HG03457 (cell line): ENCODE measurements at regions not wholly inside any gene's neighbourhood (a gene's known extent, or its start where the extent isn't known, plus 50 kb on each side); places are given as distances from the start of the nearest gene placed in this dataset.

Source experiments
- ATAC-seq: cut with Tn5 transposase; IDR thresholded peaks from one replicate; pipeline ENCODE4 v1.9.1; 2021; ENCODE audit warnings: moderate number of reproducible peaks; ENCODE audit not compliant: unreplicated experiment

- ATAC-seq = no peak
Observed at GRCh38 chrX:10047133-10047532, 80.0 kb downstream of the CLDN34 start.

DNA sequence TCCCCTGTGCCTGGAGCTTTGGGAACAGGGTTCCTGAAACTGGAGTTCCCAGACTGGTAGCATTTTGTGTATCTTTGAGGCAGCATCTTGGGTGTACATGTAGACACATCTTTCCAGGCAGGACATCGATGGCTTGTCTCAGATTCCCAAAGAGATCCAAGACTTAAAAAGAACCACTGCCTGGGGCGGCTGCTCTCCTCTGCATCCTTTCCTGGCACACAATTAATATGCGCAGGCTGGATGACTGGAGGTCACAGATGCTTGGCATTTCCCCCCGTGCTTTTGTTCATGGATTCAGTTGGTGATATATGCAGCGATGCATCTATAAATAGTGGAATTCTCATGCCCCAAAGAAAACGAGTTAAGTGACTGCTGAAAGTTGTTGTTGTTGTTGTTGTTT is 80.5 kb downstream of the CLDN34 start:
- no peak for ATAC-seq

- ATAC-seq = no peak
Observed at GRCh38 chrX:10048076-10048475, 80.9 kb downstream of the CLDN34 start.

GRCh38 chrX:10048707-10049106 is 81.5 kb downstream of the CLDN34 start:
- ATAC-seq = no peak

DNA sequence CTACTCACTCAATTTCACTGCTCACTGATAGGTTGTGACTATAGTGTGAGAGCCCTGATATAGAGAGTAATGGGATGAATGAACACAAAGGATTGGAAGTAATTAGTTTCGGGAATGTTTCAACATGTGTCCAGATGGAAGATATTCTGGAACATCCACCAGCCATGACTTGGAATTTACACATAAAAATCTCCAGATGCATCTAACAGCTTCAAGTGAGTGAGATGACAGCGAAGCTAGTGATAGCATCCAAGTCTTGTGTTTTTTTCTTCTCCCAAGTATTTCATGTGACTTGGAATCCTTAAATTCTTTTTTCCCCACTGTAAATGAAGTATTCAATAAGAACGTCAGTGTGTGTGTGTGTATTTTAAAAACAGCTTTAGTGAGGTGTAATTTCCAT is 82.1 kb downstream of the CLDN34 start:
- no peak for ATAC-seq

DNA sequence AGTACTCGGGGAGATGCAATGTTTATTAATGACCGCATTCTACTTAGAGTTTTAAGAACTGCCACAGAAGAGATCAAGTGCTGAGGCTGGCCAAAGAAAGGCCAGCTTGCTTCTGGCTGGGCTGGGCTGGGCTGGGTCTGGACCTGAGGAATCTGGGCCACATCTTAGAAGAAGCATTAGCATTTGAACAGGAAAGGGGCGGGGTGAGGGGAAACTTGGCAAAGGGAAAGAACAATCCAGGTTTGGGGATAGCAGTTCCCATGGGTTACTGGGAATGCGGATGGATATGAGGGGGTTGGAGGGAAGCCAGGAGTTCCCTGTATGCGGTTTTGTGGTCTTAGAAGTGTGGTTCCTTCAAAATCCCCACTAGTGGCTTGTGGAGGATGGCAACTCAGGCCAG is 83.3 kb downstream of the CLDN34 start:
- no peak for ATAC-seq

- no peak for ATAC-seq
Observed at GRCh38 chrX:10051866-10052480, 84.8 kb downstream of the CLDN34 start.

- ATAC-seq = no peak
Observed at GRCh38 chrX:10052906-10053625, 85.9 kb downstream of the CLDN34 start.

DNA sequence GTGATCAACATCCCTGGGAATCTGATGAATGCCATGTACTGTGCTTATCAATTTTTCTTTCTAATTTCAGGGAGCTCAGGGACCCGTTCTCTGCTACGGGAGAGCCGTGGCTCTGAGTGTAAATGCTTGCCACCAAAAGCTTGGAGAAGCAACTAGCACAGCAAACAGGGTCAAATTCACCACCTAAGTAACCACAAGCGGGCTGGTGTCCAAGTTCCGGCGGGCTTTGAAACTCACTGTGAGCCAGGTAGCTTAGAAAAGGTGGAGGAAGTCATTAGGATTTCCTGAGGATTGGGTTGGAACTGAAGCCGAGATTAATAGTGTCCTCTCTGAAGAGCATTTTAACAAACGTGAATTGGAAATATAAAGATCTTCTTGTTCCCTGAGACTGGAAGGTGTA is 87.2 kb downstream of the CLDN34 start:
- ATAC-seq = no peak

GRCh38 chrX:10055430-10055829 is 88.3 kb downstream of the CLDN34 start:
- ATAC-seq = no peak

DNA sequence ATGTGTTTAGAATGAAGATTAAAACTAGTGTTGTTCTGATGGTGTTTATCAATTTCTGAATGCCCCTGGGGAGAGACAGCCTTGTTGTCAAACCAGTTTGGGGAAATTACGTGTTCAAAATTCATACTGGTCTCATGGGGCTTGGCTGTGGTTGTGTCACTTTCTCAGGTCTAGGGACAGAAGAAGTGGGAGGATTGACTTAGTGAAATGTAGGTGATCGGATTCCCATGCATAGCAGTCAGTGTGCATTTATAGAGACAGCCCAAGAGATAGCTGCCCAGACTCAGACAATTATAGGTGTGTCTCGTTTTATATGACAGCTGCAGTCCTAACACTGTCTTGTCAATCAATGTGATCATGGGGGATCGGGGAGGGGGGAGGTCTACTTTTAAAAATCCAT is 94.4 kb upstream of the CLCN4 start:
- ATAC-seq = no peak

GRCh38 chrX:10062980-10063379 is 93.8 kb upstream of the CLCN4 start:
- no peak for ATAC-seq

GRCh38 chrX:10064736-10065135 is 92.0 kb upstream of the CLCN4 start:
- ATAC-seq = no peak

DNA sequence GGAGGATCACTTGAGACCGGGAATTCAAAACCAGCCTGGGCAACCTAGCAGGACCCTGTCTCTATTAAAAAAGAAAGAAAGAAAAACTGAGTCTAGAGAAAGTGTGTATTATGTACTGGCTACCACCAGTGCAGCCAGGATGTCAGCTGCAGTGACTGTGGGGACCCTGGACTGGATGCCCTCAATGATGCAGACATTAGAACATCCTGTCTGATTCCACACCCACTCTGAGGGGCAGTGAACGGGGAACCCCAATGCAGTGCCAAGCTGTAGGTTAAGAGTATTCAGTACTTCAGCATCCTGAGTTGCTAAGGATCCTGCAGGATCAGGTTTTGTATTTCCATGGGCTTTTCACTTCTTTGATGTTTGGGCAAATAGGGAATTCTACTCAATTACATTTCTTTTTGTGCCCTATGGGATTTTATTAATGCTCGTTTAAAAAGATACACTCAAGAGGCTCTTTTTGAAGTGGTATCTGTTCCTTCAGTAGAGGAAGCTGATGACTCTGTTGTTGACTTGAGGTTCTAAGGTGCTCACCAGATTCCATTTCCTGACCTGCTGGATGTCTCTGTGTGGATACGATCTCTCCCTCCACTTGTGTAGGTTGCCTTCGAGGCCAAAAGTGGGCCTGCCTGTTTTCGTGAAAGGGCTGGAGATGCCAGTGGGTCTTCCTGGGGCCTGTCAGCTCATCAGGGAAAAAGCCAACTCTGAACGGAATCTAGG is 85.9 kb upstream of the CLCN4 start:
- no peak for ATAC-seq

DNA sequence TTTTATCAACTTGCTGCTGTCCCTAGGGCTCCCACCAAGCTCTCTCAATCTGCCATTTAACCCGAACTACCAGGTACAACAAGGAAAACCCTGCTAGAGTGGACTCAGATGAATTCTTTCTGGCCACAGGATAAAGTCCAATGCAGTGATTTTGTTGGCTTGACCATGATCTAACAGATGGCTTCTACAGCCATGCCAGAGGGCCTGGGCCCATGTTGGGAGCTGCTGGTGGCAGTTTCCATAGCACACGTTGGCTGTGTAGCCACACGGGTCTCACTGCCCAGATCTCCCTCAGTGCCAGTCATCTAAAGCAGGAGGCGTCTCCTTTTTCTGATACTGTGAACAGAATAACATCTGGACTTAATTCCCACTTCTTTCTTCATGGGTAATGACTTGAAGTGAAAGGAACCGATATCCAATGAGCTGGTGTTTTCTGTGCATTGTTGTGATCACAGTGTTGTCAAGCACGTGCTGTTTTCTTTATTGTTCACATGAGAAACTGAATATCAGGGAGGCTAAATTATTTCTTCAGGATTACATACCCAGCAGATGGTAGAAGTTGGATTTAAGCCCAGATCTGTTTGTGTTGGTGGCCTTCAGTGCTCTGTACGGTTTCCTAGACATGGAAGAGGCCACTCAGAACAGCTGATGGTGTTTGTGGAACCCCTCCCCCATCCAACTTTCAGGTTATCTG is 85.2 kb upstream of the CLCN4 start:
- no peak for ATAC-seq

- no peak for ATAC-seq
Observed at GRCh38 chrX:10072786-10073568, 83.8 kb upstream of the CLCN4 start.

GRCh38 chrX:10073671-10074070 is 83.1 kb upstream of the CLCN4 start:
- no peak for ATAC-seq

DNA sequence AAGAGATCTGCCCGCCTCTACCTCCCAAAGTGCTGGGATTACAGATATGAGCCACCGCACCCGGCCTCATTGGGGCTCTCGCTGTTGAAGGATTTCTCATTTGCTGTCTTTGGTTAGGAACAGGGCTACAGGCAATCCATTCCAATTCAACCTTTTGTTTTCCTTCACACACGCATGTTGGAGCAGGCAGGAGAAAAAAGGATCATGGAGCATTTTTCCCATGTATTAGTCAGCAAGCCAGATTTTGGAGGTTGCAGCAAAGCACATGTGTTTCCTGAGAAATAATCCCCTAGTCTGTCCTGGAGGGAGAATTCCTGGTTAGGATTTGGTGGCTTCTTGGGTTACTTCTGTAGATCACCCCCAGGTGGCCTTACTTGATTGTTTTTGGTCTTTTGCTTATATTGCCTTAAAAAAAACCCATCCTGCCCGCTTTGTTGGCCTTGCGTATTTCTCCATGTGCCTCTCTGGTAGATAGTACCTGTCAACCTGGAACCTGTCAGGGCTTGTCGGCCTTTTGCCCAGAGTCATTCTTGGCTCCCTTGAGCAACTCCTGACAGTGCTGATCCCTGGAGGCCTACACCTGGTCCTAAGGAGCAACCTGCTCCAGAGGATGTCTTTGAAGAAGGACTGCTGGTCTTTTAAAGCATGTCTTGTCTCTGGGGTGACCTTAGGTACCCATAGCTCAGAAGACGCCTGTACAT is 82.4 kb upstream of the CLCN4 start:
- no peak for ATAC-seq

GRCh38 chrX:10076765-10077164 is 80.0 kb upstream of the CLCN4 start:
- ATAC-seq = no peak
